Hematopoietic multipotent progenitor cell treated with erythropoietin and hydrocortisone succinate and interleukin-3 and kit ligand, for 17 days (in vitro differentiated cells): ENCODE measurements at regions not wholly inside any gene's neighbourhood (a gene's known extent, or its start where the extent isn't known, plus 50 kb on each side); places are given as distances from the start of the nearest gene placed in this dataset.

Experiments used
- DNase-seq: peaks from one replicate; pipeline ENCODE4 v3.0.0-alpha.2; 2015; ENCODE audit warnings: low spot score

- DNase-seq, result no peak
Measured at GRCh38 chr2:7468955-7469354, 551.7 kb downstream of the RNF144A start.

- no peak for DNase-seq
Measured at GRCh38 chr2:7471185-7471584, 554.0 kb downstream of the RNF144A start.

GRCh38 chr2:7472465-7472864, 555.3 kb downstream of the RNF144A start:
- DNase-seq, result no peak

- DNase-seq, result no peak
Measured at GRCh38 chr2:7473135-7473771, 556.0 kb downstream of the RNF144A start.

- no peak for DNase-seq
Measured at GRCh38 chr2:7476371-7476770, 559.2 kb downstream of the RNF144A start.

GRCh38 chr2:7479603-7480002, 562.4 kb downstream of the RNF144A start:
- DNase-seq, result no peak

- no peak for DNase-seq
Measured at GRCh38 chr2:7480431-7480830, 563.2 kb downstream of the RNF144A start.

GRCh38 chr2:7490672-7491071, 573.5 kb downstream of the RNF144A start:
- no peak for DNase-seq

GRCh38 chr2:7492719-7493118, 575.5 kb downstream of the RNF144A start:
- DNase-seq, result no peak

GRCh38 chr2:7497178-7497577, 580.0 kb downstream of the RNF144A start:
- no peak for DNase-seq

- DNase-seq, result no peak
Measured at GRCh38 chr2:7499018-7499417, 581.8 kb downstream of the RNF144A start.

GRCh38 chr2:7502336-7502735, 585.1 kb downstream of the RNF144A start:
- no peak for DNase-seq

- DNase-seq, result no peak
Measured at GRCh38 chr2:7508296-7508943, 591.2 kb downstream of the RNF144A start.

GRCh38 chr2:7510353-7510752, 593.1 kb downstream of the RNF144A start:
- no peak for DNase-seq

- no peak for DNase-seq
Measured at GRCh38 chr2:7513834-7514233, 596.6 kb downstream of the RNF144A start.

- DNase-seq, result no peak
Measured at GRCh38 chr2:7515327-7515726, 598.1 kb downstream of the RNF144A start.

GRCh38 chr2:7516484-7517063, 599.4 kb downstream of the RNF144A start:
- no peak for DNase-seq

GRCh38 chr2:7517088-7517487, 599.9 kb downstream of the RNF144A start:
- DNase-seq, result no peak

- DNase-seq, result no peak
Measured at GRCh38 chr2:7517851-7518250, 600.6 kb downstream of the RNF144A start.

GRCh38 chr2:7523481-7524120, 606.4 kb downstream of the RNF144A start:
- DNase-seq, result no peak

- DNase-seq, result no peak
Measured at GRCh38 chr2:7524195-7524594, 607.0 kb downstream of the RNF144A start.

- no peak for DNase-seq
Measured at GRCh38 chr2:7525746-7526145, 608.5 kb downstream of the RNF144A start.

GRCh38 chr2:7527165-7527722, 610.0 kb downstream of the RNF144A start:
- no peak for DNase-seq
